NCI-H146 (cell line): ENCODE measurements at regions not wholly inside any gene's neighbourhood (a gene's known extent, or its start where the extent isn't known, plus 50 kb on each side); places are given as distances from the start of the nearest gene placed in this dataset.

Source experiments
- DNase-seq: peaks from one replicate; lab custom pipeline; 2025; lab: John Stamatoyannopoulos, UW

GRCh38 chr2:5410991-5411700 lies 281.0 kb upstream of the SOX11 start:
- no peak for DNase-seq

DNA sequence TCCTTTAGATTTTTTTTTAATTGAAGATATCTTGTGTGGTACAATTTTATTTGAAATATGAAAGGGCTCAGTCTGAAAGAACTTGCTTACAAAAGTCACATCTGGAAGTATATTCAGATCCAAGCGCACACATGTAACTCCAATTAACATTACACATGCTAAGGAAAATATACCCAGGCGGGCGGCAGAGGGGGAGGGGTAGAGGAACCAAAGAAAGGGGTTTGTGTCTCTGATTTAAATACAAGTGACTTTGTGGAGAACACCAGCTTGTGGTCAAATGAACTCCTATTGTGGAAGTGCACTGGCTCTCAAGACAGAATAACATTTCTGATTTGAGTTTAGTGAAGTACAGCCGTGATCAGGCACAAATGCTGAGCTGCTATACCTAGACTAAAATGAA lies 280.2 kb upstream of the SOX11 start:
- no peak for DNase-seq

DNA sequence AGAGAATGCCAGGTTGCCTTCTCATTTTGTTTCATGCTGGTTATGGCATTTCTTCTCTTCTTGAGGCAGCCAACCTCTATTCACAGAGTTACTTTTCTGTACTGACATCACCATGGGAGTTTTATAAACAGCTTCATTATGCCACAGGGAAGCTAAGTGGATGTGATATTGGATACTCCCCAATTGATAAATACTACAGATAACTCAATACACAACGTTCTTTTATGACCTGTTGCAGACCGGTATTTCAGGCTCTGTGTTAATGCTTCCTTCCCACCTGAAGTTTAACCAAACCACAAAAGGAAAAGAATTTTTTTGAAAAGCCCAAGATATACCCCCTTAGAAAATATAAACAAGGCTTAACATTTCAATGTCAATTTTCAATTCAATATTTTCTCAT lies 258.3 kb upstream of the SOX11 start:
- DNase-seq = peak; percentile 60

DNA sequence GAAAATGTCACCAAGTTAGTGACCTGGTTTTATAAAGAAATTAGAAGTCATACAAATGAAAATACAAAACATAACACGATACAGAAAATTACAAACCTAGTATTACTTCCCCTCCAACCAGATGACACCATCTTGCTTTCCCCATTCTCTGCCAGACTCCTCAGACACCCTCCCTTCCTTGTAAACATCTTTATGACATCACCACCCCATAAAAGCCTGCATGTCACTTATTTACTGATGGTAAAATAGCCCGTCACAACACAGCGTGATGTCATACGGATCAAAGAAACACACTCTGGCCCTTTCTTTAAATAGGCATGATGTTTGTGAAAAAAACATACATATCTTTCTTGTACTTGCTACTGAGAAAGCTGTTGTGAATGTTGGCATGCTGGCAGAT lies 254.8 kb upstream of the SOX11 start:
- DNase-seq = no peak

- DNase-seq = no peak
Measured at GRCh38 chr2:5440174-5440573, 252.0 kb upstream of the SOX11 start.

DNA sequence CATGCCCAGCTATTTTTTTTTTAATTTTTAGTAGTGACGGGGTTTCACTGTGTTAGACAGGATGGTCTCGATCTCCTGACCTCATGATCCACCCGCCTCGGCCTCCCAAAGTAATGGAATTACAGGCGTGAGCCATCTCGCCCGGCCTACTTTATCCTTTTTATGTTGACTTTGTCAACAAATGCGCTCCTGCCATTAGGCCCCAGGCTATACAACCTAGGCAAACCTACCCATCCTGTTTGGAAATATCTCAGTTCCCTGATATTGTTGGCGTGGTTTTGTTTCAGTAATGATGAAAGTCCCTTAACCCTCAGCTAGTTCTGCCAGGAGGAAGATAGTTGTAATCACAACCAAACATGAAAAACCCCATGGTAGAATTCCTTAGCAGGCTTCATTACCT lies 249.4 kb upstream of the SOX11 start:
- no peak for DNase-seq

- no peak for DNase-seq
Measured at GRCh38 chr2:5444168-5444567, 248.0 kb upstream of the SOX11 start.

DNA sequence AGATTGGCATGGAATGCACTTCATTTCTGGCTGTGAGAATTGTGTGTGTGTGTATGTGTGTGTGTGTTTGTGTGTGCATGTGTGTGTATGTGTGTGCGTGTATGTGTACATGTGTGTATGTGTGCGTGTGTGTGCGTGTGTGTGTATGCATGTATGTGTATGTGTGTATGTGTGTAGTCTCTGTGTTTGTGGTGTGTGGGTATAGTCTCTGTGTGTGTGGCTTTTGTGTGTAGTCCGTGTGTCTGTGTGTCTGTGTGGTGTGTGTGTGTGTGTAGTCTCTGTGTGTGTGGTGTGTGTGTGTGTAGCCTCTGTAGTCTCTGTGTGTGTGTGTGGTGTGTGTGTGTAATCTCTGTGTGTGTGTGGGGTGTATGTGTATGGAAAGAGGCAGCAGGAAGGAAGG lies 247.3 kb upstream of the SOX11 start:
- DNase-seq = no peak

GRCh38 chr2:5449867-5450266 lies 242.3 kb upstream of the SOX11 start:
- no peak for DNase-seq

GRCh38 chr2:5453220-5454050 lies 238.7 kb upstream of the SOX11 start:
- DNase-seq = no peak

DNA sequence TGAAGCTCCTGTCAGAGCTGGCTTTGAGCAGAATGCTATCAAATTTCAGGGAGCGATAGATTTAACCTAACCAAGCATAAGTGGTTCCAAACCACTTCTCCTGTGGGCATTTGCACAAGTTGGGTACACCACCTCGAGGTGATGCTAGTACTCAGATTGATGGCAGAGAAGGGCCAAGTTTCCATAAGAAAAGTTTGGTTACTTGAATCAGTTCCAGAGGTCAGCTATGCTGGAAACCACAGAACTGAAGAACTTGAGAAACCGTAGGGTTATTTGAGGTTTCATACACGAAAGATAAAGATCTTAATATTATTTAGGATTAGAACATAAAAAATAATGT lies 238.2 kb upstream of the SOX11 start:
- DNase-seq = no peak

DNA sequence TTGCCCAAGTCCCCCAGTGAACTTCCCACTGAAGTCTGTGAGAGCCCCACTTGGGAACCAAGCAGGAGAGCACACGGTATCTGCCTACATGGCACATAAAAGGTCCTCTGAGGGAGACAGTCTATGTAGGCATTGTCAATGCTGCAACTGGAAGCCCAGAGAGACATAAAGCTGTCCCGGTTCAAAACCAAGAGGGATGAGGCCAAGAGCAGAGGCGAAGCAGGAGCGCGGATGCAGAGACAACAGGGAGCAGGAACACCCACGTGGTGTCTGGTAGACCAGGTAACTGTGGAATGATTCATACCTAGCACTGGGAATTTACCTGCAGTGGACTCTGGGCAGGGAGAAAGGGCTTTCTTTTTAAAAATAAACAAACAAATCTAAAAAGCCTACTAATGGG lies 233.1 kb upstream of the SOX11 start:
- no peak for DNase-seq

- no peak for DNase-seq
Measured at GRCh38 chr2:5464657-5465056, 227.5 kb upstream of the SOX11 start.

DNA sequence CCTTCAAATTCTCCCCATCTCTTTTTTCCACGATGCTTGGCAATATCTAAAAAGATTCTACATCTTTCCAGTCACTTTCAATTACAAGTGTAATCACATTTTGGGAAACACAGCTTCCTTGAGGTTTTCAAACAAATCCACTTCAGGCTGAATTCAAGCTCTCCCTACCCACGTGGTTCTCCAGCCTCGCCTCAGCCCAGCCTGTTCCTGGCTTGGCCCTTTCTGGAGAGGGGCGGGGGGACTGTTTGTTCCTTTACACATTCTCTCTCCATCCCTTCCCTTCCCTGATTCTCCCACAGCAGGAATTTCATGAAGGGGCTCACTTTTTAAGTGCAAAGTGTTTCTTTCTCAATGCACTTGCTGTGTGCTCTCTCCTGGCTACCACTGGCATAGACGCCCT lies 226.3 kb upstream of the SOX11 start:
- no peak for DNase-seq

GRCh38 chr2:5467178-5467905 lies 224.8 kb upstream of the SOX11 start:
- DNase-seq = no peak

GRCh38 chr2:5472673-5473072 lies 219.5 kb upstream of the SOX11 start:
- no peak for DNase-seq

- DNase-seq = no peak
Measured at GRCh38 chr2:5473635-5474034, 218.5 kb upstream of the SOX11 start.

DNA sequence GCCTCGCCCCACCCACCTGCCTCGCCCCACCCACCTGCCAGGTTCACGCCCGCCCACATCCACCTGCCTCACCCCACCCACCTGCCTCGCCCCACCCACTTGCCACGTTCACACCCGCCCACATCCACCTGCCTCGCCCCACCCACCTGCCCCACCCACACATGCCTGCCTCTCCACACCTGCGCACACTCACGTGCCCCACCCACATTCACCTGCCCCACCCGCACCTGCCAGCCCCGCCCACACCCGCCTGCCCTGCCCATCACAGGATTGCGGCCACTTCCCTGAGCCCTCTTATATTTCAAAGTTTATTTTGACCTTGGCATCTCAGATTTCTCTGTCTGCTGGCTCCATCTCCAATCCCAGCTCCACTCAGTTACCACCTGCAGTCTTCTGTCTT lies 217.5 kb upstream of the SOX11 start:
- DNase-seq = peak; percentile 66

DNA sequence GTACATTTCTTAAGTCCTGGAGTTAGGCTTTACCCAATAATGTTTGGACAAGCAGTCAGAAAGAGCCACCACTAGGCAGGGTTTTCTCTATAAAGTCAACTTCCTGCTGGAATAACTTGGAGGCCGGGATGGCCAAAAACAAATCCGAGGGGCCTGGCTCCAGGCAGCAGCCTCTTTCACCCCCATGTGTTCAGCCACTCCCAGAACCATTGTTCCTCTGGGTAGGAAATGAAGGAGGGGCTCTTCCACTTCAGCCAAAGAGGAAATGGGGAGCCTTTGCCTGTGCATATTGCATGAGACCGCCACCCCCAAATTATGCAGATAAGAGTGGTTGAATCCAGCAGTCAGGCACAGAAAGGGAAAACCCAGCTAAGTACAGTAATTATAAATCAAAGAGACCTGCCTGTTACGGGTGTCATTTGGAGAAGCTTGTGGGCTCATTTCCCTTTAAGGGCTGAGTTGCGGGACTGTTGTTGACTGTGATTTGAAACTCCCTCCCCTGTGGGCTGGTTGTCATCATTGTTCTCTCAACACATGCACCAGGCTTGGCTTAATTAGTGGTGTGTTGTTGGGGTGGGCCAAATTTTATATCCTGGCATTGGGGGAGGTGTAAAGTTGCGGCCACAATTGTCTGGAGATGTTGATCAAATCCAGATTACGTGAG lies 212.8 kb upstream of the SOX11 start:
- peak; percentile 6 for DNase-seq

GRCh38 chr2:5482929-5483331 lies 209.3 kb upstream of the SOX11 start:
- no peak for DNase-seq

DNA sequence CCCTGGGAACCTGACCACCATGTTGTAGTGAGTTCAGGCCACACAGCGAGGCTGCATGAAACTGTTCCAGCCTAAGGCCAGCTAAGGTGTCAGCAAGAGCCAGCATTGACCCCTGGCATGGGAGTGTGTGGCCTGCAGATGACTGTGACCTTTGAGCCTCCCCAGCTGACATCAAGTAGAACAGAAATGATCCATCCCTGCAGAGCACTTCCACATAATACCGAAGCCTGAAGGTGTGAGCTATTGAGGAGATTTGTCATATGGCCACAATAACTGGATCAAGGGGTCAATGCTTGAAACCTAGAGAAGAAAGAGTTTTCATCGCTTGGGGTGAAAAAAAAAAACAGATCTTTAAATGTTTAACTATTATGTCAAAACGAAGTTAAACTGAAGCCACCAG lies 207.3 kb upstream of the SOX11 start:
- DNase-seq = no peak

DNA sequence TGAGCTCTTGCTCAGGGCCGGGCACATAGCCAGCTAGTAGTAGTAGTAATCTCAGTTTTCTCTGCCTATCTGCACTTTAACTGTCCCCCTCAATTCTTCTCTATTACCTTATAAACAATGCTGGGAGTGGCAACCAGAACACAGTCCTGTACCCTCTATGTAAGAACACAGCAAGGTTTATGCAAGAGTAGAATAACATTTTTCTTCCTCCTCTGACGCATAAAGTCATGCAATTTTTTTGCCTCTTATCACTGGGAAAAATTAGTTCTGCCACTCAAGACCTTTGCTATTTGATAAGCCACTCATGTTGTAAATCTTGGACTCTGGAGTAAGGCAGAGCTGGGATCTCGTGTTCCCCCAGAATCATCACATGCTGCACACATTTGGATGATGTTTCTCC lies 200.7 kb upstream of the SOX11 start:
- no peak for DNase-seq

DNA sequence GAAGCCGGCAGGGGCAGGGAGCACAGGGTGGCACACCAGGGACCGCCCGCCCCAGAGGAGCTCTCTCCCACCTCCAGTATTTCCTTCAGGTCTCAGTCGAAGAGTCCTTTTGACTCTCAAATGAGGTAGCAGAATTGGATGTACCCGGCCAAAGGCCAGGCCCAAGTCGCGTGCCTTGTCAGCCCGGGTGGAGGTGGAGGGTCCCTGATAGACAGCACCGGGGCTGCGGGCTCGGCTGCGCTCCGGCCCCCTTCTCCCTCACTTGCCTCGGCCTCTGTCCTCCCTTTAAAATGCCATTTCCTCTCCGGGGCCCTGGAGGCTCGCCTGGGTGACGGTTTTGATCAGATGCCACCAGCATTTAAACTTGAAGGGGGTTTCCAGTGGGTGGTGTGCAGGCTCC lies 198.9 kb upstream of the SOX11 start:
- DNase-seq = no peak
